AG08396 (cell line): ENCODE measurements at regions not wholly inside any gene's neighbourhood (a gene's known extent, or its start where the extent isn't known, plus 50 kb on each side); places are given as distances from the start of the nearest gene placed in this dataset.

ENCODE experiments used
- DNase-seq: peaks from one replicate; pipeline ENCODE4 v3.0.0; 2012; ENCODE audit warnings: low spot score, mixed read lengths

DNA sequence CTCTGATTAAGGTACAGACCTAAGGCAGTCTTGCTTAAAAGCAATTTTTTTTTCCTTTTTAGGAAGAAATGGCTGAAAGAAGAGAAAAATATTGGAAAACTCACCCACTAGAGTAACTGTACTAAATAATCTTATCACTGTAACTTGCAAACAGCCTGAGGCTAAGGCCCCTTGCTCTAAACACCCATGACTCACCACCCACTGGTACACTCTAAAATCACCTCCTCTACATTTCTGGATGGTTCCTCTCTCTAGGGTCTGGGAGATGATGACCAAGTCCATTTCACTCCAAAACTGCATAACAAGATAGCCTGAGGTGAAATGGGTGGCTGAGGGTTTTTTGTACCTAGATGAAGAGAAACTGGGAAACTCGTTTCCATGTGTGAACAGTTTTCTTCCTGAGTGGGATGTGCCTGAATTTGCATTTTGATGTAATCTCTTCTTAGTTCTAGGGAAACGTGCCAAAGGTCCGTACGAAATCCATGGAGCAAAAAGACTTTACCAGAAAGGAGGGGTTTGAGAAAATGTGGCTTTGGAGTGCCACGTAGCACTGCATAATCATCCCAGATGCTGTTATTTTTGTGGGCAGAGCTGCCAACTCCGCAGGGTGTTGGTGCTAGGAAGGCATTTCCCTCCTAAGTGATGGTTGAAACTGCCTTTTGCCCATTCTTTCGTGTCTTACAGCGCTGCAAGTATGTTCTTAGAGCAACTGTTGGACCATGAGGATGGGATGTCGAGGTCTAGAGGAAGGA lies 113.5 kb upstream of the C10orf90 start:
- no peak for DNase-seq

DNA sequence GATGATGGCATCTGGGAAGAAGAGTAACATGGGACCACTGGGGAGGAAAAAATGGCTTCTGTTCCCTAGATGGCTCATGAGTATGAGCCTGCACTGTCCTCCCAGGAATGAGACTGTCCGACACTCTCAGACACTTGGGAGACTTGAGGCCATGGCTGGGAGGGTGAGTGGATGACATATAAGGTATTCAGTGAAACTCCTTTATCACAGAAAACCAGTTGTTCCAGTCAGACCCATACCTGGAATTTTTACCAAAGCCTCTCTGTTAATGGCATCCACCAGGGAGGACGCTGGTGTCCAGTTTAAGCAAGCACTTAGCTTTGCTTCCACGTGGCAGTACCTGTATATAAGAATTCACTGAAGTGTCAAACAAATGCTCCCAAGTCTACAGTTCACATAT lies 116.7 kb upstream of the C10orf90 start:
- DNase-seq: no peak

DNA sequence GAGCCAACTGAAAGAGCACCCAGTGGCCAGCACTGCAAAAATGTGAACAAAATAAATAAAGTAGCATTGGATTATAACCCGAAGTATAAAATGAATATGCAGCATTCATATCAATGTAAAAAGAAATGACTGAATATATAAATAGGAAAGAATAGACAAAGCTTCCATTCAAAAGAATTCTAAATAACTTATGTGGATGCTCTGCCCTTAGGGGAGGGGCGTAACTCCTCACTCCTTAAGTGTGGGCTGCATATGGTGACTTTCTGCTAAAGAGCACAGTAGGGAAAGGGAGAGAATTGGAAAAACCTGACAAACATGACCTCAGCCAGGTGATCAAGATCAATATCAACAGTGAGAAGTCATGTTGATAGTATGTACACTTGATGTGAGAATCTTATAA lies 109.9 kb upstream of the DOCK1 start:
- DNase-seq: no peak

DNA sequence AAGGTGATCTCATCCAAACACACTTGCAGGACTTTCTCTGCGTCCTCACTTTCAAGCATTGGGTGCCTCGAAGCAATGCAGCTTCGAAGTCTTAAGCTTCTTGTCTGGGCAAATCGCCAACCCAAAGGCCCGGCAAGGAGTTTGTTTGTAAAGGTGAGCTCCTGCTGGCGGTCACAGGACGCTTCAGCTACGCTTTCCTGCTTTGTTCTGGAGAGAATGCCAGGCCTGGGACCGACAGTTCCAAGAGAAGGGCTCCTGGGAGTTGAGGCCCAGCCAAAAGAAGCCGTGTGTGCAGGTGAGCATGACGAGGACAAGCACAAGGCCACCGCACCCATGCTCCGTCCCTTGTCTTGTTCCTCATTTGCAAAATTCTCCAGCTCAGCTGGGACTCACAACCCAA lies 106.6 kb upstream of the DOCK1 start:
- DNase-seq: no peak

DNA sequence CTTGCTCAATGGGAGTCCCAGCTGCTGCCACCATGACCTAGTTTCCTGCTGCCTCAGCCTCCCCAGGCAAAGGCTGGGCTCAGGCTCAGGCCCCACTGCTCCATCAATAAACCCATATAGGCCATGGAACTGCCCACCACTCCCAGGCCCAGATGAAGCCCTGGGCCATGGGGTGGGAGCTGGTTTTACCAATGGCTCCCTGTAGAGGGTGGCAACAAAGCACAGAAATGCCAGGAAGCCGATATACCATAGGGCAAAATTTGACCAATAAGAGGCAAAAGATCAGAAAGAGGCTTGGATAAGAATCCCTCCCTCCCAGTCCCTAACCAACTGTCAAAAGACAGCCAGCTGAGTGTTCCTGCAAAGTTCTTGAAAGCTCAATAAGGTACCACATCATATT lies 101.8 kb upstream of the DOCK1 start:
- no peak for DNase-seq

DNA sequence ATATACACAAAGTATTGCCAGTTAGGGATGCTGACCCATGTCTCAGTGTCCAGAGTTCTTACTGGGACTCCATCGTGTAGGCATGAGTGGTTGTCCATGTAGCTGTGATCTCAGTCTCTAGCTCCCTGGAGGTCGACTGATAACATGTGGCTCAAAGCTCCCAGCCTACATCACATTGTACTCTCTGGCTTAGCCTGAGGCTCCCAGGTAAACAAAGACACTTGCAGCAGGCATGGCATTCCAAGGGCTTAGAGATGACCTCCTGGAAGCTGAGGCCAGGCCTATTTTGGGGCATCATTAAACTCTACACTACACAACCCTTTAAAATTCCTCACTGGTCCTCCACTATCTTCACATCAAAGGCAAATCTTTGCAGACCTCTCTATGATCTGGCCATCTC lies 100.8 kb upstream of the DOCK1 start:
- no peak for DNase-seq

DNA sequence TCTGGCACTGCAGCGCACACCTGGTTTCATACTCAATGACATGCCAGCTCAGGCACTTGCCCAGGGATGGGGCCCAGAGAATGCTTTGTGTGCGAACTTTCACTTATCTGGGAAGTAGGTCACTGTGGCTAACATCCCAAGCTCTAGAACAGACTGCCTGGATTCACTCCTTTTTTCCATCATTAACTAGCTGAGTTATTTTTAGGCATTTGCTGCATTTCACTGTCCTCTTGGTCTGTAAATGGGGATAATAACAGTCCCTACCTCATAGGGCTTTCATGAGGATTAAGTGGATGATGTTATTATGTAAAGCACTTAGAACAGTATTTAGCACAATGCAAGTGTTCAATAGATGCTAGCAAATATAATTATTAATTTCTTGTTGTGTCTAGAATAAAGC lies 98.7 kb upstream of the DOCK1 start:
- DNase-seq: no peak

DNA sequence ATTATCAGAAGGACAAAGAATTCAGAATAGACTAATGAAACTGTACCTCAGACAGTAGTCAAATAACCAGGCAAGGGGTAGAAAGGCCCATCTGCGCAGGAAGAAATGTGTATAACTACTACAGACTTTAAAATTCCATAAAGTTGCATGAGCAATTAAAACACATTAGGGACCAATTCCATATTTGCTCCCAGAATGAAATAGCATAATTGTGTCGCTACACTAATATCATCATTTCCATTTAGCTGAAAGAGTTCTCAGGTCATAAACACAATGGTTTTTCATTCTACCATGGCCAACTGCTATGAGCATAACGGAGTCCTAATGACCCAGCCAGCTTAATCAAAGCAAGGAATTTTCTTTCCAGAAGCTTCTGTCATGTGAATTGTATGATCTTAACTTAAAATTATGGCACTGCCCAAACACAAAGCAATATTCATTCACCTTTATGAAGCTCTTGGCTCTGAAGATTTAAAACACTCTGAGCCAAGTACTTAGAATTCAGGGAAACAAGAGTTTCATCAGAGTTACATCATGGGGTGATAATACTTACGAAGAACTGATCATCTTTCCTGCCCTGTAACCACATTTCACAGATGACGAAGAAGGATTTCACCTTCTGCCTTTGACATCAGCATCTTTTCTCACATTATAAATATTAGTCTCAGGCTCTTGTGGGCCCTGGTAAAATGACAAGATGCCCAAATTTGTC lies 98.1 kb upstream of the DOCK1 start:
- no peak for DNase-seq

DNA sequence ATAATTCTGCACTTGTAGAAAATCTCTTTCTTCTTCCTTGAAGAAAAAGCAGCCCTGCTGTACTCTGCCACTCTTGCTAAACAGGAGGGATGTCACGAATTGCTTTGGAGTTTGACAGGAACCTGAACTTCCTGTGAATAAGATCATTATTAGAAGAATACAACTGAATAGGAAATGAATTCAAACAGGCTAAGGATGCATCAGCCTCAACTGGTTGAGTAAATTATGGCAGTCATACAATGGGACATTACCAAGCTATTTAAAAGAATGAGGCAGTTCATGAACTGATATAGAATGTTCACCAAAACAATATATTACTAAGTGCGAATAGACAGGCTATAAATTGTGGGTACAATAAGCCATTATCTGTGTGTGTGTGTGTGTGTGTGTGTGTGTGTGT lies 97.1 kb upstream of the DOCK1 start:
- DNase-seq: no peak

DNA sequence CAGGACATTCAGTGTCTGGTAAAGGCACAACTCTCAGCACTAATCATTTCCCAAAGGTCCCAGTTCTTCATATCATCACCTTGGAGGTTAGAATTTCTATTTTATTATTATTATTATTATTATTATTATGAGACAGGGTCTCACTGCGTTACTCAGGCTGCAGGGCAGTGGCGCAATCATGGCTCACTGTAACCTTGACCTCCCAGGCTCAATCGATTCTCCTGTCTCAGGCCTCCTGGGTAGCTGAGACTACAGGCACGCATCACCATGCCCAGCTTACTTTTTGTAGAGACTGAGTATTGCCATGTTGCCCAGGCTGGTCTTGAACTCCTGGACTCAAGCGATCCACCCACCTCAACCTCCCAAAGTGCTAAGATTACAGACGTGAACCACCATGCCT lies 91.8 kb upstream of the DOCK1 start:
- no peak for DNase-seq

DNA sequence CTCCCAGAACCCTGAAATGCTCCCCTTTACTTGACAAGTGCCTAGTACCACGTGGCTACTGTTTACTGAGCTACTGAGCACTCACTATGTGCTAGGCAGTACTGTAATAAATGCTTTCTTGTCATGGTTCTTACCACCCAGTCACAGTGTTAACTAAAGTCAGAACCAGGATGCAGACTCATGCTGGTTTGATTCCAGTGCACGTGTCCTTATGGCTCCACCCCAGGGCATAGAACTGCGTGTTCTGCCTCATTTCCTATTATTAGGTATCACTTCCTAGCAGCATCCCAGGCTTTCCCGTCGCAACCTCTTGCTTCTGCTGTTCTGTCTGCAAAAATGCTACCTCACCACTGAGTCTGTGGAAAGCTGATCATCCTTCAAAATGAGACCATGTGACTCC lies 71.7 kb upstream of the DOCK1 start:
- DNase-seq: no peak

DNA sequence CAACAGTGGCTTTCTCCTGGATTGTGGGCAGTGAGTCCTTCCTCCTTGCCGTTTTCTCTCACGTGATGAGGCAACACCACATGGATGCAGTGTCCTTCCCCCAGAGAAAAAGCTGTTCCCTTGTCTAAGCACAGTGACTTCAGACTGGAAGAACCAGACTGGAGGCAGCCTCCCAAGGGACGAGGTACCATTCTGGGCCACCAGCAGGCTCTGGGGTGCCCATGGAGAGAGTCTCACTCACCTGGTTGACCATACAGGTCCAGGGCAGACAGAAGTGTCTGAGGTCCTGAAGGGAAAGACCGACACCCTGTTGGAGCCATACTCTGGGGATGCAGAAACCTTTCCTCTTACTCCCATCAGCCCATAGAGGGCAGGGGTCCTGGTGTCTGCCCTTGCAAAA lies 69.2 kb upstream of the DOCK1 start:
- no peak for DNase-seq

DNA sequence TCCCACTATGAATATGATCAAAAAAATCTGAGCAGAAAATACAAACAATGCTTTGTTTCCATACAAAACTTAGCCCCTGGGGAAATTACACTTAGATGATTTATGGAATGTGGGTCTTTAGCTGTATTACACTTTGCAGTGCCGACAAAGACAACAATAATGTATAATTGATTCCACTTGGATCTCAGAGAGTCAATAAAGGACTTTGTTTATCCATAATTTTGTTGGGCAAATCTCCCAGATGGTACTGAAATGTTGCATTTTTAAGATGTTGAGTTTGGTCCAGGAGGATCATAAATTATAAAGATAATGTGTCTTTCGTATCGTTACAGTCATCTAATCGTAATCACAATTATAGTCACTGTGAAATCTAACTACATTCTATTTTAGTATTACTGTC lies 66.9 kb upstream of the DOCK1 start:
- no peak for DNase-seq

DNA sequence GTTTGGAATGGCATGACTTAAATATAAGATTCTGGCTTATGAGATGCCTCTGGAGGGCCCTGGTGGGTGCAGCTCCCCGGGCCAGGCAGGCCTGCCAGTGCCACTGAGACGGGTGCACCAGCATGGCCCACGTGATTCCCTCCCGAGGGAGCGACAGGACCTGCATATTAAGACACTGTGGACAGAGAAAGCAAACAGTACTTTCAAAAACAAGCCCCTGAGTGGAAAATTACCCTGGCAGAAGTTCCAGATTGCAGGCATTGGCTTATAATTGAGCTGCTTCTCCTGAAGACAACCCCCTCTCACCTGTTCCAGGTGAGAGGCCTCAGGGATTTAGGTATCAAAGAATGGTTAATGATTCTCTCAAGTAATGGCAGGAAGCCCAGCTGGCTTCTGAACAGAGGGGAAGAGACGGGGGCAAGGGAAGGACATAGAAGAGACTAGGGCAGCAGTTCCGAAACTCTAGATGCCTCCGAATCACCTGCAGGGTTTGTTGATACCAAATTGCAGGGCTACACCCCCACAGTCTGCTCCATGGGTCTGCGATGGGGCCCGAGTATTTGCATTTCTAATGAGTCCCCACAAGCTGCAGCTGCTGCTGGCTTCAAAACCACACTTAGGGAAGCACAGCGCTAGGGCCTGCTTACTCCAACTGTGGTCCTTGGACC lies 66.0 kb upstream of the DOCK1 start:
- DNase-seq: no peak

DNA sequence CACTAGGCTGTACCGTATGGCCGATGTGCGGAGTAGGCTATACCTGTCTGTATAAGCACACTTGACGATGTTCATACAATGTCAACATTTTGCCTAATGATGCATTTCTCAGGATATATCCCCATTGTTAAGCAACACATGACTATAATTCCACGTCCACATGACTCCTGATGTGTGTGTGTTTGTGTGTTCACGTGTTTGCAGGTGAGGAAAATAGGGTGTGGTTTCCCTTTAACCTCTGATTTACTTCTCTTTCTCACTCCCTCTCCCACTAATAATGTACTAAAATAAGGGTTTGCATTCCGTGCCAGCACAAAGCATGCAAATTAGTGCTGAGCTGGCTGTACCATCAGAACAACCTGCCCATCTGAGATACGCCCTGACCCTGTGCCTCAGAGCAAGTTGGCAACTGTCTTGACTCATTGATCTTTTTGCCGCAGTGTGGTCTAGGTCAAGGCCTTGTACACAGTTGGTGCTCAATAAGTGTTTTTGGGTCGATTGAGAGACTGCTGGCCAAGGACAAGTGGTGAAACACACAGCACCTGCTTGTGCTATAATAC lies 64.6 kb upstream of the DOCK1 start:
- DNase-seq: no peak

DNA sequence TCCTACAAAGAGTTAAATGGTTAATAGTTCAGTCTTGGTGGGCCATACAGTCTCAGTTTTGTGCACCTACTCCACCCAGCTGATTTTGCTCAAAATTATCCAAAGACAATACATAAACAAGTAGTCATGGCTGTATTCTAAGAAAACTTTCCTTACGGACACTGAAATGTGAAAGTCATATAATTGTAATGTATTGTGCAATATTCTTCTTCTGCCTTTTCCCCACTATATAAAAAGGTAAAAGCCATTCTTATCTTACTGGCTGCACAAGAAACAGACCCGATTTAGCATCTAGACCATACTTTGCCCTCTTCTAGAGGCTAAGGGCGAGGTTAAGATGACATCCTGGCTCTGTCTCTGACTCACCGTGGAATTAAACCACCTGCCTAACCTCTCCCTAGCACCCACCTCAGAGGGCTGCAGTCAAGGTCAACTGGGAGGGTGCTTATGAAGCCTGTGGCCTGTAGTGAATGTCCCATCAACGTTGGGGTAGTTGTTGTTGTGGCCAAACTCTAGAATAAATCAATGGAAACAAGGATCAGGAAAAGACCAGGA lies 63.8 kb upstream of the DOCK1 start:
- DNase-seq: no peak

DNA sequence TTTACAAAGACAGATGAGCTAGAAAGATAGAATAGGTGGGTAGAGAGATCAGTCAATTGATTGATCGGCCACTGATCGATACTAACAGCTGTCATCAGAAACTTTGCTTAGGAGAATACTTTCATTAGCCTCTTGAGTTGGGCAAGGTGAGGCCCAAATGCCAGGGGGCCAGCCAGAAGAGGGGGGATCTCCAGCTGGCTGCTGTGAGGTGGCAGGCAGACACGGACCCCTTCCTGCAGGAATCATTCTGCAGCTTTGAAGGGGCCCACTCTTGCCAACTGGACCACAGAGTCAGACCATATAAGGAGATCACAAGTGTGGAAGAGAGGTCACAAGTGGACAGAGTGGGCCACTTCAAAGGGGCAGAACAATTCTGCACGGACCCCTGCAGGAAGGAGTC lies 62.9 kb upstream of the DOCK1 start:
- no peak for DNase-seq

DNA sequence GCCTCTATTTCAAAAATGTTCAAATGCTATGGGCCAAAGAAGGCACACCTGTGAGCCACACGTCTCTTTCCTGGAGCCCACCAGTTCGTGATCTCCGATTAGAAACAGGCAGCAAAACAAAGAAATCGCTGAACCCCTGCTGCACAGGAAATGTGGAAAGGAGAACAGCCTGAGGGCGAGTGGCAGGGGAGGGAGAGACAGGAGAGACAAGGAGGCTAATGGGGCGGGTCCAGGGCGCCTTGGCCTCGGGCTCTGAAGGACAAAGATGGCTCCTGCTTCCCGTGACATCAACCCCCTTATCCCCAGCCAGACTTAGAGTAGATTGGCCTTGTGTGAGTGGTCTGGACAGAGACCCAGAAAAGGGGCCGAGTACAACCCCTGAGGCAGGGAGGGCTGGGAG lies 62.4 kb upstream of the DOCK1 start:
- no peak for DNase-seq

DNA sequence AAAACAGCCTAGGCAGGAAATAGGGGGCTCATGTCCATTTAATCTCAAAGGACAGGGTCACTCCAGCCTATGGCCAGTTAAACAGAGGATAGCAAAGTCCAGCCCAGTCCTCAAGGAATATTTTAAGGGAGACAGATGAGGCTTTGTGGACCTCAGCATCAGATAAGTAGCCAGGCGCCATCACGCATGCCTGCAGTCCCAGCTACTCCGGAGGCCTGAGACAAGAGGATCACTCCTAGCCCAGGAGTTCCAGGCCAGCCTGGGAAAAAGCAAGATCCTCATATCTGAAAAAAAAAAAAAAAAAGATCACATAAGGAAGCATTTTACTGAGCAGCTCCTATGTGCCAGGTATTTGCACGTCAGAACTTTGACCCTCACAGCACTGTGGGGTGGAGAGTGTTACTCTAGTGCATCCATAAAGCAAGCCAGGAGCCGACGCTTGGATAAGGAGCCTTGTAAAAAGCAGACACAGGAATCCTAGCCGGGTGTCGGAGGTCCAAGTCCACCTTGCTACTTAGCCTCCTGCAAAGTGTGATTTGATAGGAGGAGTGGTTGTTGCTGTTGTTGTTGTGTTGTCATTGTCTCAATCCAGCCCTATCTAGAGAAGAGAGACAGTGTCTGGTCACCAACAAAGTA lies 61.8 kb upstream of the DOCK1 start:
- no peak for DNase-seq

DNA sequence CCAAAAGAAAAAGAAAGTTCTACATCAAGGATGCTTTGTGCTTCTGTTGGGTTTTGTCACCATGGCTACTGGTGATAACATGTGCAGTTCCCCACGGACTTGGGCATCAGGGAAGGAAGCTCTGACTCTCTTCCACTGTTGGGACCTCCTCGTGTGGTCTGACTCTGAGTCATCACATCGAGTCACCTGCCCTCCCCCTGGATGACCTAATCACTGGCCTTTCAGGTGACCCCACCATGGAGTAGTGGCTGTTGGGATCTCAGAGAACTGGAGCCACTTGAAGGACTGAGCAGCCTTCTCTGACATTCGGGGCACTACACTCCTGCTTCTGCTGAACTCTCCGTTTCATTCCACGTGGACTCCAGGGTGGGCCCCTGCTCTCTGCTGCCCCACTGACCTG lies 60.8 kb upstream of the DOCK1 start:
- DNase-seq: no peak

DNA sequence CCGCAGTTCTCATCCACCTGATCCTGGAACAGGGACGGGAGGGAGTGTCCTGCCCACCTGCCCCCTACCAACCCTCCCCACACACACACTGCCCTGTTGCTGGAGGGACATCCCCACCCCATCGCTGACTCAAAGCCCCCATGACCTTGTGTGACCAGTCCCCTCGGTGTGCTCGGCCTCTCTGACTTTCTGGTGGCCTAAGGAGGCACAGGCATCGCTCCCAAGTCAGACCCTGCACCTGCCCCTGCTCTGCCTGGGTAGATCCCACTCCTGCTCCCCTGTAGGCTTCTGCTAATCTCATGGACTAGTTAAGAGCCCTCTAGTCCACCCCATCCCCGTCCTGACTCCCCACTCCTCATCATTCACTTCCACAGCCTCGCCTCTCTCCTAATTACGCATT lies 58.8 kb upstream of the DOCK1 start:
- DNase-seq: no peak

DNA sequence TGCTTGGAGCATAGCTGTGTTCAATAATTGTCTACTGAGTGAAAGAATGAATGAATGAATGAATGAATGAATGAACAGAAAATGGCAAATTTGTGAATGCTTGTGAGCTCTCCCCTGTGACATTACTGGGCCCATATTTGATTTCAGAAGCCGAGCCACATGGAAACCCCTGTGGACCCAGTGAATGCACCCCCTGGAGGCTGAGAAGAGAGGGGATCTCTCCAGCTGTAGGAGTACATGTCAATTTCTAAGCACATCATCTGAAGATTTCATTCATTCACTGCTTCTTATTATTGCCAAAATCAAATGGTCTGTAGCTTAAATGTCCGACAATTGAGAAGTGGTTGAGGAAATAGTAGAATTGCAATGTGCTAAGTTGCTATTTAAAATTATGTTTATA lies 58.3 kb upstream of the DOCK1 start:
- DNase-seq: no peak
